Renal cortical epithelial cell (primary cell): ENCODE measurements at regions not wholly inside any gene's neighbourhood (a gene's known extent, or its start where the extent isn't known, plus 50 kb on each side); places are given as distances from the start of the nearest gene placed in this dataset.
"Not testable (repeated sequence)": the region's sequence is repeated elsewhere in the genome, so short reads cannot be mapped to it uniquely, and the experiment has no call there.

ENCODE experiments used
- DNase-seq: peaks from one replicate; pipeline ENCODE4 v3.0.0-alpha.2; 2011; ENCODE audit warnings: low read depth

DNA sequence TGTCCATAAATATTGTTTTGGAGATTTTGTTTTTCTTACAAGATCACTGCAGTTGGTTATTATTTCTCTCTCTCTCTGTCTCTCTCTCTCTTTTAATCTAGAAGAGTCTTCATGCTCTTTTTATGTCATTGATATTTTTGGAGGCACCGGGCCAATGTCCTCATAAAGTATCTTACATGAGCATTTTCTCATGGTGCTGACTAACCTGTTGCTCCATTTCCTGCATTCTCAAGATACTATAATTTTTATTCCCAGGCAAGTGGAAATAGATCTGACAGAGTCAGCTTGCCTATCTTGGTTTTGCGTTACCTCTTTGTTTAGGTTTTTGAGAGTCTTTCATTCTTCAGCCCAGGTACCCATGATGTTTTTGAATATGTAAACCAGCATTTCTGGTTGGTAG lies 938.8 kb upstream of the FBXO33 start:
- no peak for DNase-seq

- DNase-seq, result peak; percentile 51
Measured at GRCh38 chr14:40368314-40368713, 936.1 kb upstream of the FBXO33 start.

DNA sequence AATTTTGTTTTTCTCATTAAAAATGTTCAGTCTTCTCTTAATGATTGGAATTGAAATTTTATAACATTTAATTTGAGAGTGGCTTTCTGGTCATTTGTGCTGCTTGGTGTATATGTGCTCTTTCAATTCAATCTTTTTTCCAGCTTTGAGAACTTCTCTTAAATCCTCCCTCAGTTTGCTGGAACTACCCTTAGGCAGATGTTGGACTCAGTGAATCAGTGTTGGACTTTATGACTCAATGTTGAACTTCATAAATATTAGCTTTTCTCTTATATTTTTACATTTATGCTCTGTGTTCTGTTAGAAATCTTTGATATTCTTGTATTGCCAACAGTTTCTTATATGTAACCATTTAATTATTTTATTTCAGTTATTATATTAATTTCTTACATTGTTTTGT lies 935.5 kb upstream of the FBXO33 start:
- peak; percentile 19 for DNase-seq

DNA sequence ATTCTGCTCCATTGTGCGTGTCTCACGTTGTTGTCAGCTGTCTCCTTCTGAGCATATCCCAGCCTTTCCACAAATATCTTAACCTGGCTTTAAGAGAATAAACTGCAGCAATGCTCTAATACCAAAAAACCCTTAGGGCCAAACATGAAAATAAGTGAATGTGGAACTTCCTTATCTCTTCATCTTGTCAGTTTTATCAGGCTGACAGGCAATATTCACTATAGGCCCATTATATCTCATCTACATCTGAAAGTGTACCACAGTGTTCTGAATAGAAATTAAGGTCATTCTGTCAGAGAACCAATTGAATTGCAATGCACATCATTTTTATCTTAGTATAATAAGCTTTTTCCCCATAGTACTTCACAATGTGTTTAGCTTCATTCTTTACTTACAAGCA lies 933.1 kb upstream of the FBXO33 start:
- no peak for DNase-seq

DNA sequence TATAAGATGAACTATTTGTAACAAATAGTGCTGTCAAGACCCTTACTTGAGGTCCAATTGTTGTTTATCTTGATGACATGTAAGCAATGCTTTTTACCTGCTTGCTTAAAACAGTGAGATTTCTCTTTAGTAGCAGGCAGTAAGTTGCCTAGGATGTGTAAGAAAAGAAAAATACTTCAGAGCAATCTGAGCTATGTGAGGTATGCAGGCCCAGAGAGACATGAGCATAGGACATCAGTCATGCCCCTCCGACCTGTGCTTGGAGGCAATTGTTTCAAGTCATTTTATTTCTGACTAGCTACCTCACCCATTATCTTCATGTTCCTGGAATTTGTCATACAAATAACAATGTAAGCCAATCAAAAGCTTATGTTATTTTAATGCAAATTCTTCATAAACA lies 930.6 kb upstream of the FBXO33 start:
- peak; percentile 16 for DNase-seq

GRCh38 chr14:40354754-40355153 lies 922.5 kb upstream of the FBXO33 start:
- DNase-seq, result no peak

- DNase-seq, result not testable (repeated sequence)
Measured at GRCh38 chr14:40348104-40348503, 915.9 kb upstream of the FBXO33 start.

- no peak for DNase-seq
Measured at GRCh38 chr14:40347675-40348074, 915.4 kb upstream of the FBXO33 start.

DNA sequence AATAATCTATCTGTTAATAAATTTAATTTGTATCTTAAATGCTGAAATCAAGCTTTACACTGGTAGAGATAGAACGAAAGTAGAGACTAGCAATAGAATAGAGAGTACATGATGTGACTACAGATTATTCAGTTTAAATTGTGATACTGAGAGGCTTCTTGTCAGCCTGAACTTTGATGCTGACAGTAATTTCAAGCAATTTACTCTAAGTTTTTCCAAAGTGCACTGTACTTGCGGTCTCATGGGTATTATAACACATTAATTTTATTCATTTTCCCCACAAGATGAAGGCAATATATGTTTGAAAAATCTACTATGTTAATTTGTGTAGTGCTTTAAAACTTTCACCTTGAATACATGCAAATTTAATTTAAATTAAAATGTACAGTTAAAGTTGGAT lies 914.0 kb upstream of the FBXO33 start:
- DNase-seq, result no peak

- DNase-seq, result no peak
Measured at GRCh38 chr14:40345334-40345733, 913.1 kb upstream of the FBXO33 start.

DNA sequence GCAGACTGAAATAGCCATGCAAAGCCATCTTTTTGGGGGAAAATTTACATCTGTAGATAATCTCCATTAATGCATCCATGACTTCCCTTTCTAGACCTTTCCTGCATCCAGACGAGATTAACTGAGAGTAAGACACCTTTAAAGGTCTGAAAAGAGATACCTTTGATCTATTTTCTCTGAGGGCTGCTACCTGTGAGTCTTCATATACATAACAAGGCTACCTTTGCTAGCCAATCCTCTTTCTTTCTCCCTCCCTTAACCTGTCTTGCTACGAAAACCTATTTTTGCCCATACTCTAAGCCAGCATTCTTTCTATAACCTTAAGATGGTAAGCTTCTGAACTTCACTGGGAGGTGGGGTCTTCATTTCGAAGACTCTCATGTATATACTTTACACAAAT lies 908.5 kb upstream of the FBXO33 start:
- DNase-seq, result no peak

GRCh38 chr14:40336846-40337245 lies 904.6 kb upstream of the FBXO33 start:
- DNase-seq, result no peak

DNA sequence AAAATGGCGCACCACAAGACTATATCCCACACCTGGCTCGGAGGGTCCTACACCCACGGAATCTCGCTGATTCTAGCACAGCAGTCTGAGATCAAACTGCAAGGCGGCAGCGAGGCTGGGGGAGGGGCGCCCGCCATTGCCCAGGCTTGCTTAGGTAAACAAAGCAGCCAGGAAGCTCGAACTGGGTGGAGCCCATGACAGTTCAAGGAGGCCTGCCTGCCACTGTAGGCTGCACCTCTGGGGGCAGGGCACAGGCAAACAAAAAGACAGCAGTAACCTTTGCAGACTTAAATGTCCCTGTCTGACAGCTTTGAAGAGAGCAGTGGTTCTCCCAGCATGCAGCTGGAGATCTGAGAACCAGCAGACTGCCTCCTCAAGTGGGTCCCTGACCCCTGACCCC lies 894.3 kb upstream of the FBXO33 start:
- not testable (repeated sequence) for DNase-seq

DNA sequence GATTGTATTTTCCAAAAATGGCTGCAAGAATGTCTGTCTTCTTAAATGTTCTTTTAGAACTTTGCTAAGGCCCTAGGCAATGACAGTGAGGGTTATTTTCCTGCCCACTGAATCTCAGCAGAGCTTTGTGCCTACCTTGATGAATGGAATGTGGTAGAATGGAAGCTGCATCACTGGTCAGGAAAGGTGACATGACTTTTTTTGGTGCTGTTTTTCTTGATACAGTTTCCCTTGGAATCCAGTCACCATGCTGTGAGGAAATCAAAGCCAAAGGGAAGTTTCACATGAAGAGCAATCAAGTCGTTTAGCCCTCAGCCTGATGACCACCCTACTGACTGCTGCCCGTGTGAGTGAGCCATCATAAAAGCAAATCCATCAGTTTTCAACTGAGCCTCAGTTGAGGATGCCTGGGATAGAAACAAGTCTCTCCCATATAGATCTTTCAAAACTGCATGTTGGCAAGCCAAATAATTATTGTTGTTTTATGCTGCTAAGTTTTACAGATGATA lies 886.0 kb upstream of the FBXO33 start:
- no peak for DNase-seq

- DNase-seq, result no peak
Measured at GRCh38 chr14:40317690-40318089, 885.5 kb upstream of the FBXO33 start.

- peak; percentile 62 for DNase-seq
Measured at GRCh38 chr14:40312296-40312695, 880.1 kb upstream of the FBXO33 start.

DNA sequence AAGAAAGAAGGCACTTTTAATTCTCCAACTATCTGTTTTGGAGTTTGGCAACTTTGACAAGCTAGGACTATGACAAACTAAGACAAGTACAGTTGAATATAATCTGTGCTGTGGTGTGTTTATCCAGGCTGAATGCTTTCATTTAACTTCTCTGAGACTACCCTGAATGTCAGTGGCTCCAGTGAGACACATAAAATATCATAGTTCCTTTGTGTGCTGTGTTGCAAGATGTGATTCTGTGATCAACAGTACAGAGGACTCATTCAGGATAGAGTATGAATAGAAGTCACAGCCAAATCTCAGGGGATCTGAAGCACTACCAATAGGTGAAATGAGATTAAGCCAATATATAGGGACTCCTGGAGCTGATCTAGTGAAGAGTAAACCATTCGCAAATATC lies 876.9 kb upstream of the FBXO33 start:
- no peak for DNase-seq

DNA sequence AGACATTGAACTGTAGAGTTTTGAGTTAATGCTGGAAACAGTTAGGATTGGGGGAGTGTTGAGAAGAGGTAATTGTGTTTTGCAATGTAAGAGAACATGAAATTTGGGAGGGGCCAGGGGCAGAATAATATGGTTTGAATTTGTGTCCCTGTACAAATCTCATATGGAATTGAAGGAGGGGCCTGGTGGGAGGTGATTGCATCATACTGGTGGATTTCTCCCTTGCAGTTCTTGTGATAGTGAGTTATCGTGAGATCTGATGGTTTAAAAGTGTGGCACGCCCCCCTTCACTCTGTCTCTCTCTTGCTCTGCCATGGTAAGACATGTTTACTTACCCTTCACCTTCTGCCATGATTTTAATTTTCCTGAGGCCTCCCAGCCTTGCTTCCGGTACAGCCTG lies 876.0 kb upstream of the FBXO33 start:
- DNase-seq, result no peak

DNA sequence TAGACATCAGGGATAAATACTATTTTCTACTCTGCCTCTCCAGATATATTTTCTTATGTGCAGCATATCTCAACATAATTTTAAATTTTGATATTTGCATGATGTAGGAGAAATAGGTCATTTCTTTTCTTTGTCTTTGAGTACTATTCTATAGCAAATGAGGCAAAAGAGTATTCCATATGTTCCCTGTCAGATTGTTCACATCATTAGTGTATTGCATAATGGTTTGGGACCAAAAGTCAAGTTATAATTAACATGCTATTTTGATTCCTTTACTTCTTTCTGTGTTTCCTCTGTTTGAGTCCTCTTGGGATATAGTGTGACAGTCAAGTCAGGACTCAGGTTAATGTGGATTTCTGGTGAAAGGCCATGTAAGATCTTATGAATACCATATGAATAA lies 864.6 kb upstream of the FBXO33 start:
- DNase-seq, result no peak

DNA sequence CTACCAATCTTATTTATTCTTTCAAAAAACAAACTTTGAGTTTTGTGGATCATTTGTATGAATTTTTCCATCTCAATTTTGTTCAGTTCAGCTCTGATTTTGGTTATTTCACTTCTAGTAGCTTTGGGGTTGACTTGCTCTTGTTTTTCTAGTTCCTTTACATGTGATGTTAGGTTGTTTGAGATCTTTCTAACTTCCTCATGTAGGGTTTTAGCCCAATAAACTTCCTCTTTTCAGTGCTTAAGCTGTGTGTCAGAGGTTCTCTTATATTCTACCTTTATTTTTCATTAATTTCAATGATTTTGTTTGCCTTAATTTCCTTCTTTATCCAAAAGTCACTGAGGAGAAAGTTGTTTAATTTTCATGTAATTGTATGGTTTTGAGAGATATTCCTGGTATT lies 860.4 kb upstream of the FBXO33 start:
- no peak for DNase-seq

GRCh38 chr14:40282196-40282595 lies 850.0 kb upstream of the FBXO33 start:
- DNase-seq, result no peak

DNA sequence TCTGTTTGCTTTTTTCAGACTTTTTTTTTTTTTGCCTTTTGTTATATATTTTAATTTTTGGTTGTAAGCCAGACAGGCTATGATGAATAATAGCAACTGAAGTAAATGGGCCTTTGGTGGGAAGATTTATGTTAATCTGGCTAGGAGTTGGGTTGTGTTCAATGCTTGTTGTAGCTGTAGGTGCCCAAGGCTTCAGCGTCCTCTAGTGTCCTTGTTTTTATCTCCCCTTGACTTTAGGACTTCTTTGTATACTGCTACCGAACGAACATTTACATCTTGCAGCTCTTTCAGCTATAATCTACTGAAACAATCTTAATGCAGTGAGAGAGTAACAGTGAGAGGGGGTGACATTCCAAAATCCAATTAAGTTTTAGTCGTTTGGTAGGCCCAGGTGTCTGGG lies 848.4 kb upstream of the FBXO33 start:
- no peak for DNase-seq

DNA sequence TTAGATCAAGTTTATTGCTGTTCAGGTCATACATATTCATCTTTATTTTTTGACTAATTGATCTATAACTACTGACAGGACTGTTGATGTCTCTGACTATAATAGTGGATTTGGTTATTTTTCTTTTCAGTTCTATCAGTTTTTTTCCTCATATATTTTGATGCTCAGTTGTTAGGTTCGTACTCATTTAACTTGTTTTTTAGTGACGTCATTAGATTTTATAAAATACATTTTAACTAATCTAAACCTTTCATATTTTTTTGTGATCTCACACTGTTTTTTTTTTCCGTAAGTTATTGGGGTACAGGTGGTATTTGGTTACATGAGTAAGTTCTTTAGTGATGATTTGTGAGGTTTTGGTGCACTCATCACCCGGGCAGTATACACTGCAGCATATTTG lies 841.2 kb upstream of the FBXO33 start:
- no peak for DNase-seq

DNA sequence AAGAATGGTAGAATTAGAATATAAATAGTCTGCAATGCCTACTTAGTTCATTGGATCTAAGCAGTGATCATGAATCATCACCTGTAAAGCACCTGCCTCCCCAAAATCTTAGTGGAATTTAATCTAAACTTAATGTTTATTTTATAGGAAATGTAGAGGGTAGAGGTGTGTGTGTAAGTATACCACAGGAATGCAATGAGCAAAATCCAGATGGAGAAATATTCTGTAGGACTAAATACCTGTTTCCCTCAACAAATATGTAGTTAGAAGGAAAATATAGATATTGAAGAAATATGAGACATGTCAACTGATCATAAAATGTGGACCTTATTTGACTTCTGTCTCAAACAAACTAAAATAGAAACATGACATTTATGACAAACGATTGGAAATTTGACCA lies 839.2 kb upstream of the FBXO33 start:
- DNase-seq, result no peak

DNA sequence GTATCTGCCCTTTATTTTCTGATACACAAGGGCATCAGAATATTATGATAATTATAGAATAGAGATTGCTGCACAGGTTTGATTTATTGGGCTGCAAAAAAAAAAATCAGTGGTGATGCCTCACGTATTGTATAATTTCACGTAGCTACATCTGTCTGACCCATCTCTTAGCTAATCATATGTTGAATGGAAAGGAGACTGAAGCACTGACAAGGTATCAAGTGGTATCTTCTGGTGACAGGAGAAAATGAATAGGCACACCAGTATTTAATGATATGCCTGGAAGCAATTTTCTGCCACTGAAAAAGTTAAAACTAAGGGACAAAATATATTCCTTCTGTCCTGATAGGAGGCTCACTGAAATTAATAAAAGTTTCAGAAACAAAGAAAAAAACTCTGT lies 837.2 kb upstream of the FBXO33 start:
- DNase-seq, result no peak
